ENCODE measurements at regions not wholly inside any gene's neighbourhood (a gene's known extent, or its start where the extent isn't known, plus 50 kb on each side); places are given as distances from the start of the nearest gene placed in this dataset.

DNA sequence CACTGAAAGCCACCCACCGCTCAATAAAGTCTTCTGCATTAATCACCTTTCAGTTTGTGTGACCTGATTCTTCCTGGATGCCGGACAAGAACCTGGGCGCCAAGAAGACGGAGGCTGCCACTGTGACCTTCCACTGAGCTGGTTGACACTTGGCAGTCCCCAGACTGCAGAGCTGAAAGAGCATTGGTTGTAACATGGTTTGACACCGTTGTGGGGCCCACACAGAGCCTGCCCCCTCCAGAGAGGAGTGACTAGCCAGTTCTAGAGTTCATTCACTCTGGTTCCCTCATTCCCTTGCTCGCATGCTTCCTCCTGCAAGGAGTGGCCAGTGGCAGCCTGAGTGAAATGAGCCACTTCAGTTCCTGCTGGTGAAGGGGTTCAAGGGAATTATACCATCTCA lies 86.2 kb upstream of the ANXA1 start:
- DNase-seq: no peak
- no peak overlapping the region for H3K4me3 Mint-ChIP-seq (ENCODE audit: unreplicated experiment)
- Histone ChIP-seq H3K36me3 (ENCODE audit: control insufficient read depth, insufficient read depth, low read length) (no peaks in the 10 kb centered on the region), H3K4me3 (ENCODE audit: low read depth, low read length) (no peak overlapping the region), H3K27me3 (replicated peaks; ENCODE audit: control insufficient read depth, insufficient read depth, low read length) (no peaks in the 10 kb centered on the region), H3K9me3 (no peaks in the 10 kb centered on the region), H3K4me1 (no peaks in the 10 kb centered on the region)
- no peak overlapping the region for H3K27ac Mint-ChIP-seq (ENCODE audit: unreplicated experiment)
- H3K9me3 Mint-ChIP-seq (ENCODE audit: unreplicated experiment): no peaks in the 10 kb centered on the region
- TF ChIP-seq, protein P1, sequence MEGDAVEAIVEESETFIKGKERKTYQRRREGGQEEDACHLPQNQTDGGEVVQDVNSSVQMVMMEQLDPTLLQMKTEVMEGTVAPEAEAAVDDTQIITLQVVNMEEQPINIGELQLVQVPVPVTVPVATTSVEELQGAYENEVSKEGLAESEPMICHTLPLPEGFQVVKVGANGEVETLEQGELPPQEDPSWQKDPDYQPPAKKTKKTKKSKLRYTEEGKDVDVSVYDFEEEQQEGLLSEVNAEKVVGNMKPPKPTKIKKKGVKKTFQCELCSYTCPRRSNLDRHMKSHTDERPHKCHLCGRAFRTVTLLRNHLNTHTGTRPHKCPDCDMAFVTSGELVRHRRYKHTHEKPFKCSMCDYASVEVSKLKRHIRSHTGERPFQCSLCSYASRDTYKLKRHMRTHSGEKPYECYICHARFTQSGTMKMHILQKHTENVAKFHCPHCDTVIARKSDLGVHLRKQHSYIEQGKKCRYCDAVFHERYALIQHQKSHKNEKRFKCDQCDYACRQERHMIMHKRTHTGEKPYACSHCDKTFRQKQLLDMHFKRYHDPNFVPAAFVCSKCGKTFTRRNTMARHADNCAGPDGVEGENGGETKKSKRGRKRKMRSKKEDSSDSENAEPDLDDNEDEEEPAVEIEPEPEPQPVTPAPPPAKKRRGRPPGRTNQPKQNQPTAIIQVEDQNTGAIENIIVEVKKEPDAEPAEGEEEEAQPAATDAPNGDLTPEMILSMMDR (IDR thresholded peaks at IDR 0.05; ENCODE audit: insufficient read depth in 1 of 2, low read depth in 1 of 2, low read length in 1 of 2, severe bottlenecking in 1 of 2, unreplicated experiment in 1 of 2): no peak
- ChIA-PET CTCF (no interaction called here), POLR2A (no interaction called here)
- intact Hi-C loops (cut with micrococcal nuclease; ENCODE audit: unreplicated experiment): no loop called here
- no peaks in the 10 kb centered on the region for H3K27me3 Mint-ChIP-seq (ENCODE audit: insufficient read depth, unreplicated experiment)
- H3K4me1 Mint-ChIP-seq (ENCODE audit: low read depth, unreplicated experiment): no peaks in the 10 kb centered on the region
- no peaks in the 10 kb centered on the region for H3K36me3 Mint-ChIP-seq (ENCODE audit: insufficient read depth, unreplicated experiment)
- no TSS peak for BruUV-seq (replicated peaks)

DNA sequence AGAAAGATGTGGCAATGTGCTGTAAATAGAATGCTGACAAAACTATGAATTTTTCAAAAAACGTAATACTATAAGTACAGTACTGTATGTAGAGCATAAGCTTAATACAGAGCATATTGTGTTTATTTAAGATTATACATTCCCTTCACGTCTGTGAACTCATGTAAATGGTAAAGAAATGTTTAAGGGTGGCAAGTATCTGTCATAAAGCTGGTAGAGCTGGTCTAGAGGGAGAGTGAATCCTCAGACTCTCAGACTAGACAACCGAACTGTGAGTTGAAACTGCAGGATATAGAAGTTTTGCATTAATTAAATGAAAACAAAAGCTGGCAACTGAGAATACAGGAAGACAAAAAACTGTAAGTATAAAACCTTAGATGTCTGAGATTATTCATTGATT lies 87.3 kb upstream of the ANXA1 start:
- Mint-ChIP-seq H3K4me3 (ENCODE audit: unreplicated experiment) (no peak overlapping the region), H3K9me3 (ENCODE audit: unreplicated experiment) (no peaks in the 10 kb centered on the region), H3K36me3 (ENCODE audit: insufficient read depth, unreplicated experiment) (no peaks in the 10 kb centered on the region), H3K27ac (ENCODE audit: unreplicated experiment) (no peak overlapping the region), H3K4me1 (ENCODE audit: low read depth, unreplicated experiment) (no peaks in the 10 kb centered on the region), H3K27me3 (ENCODE audit: insufficient read depth, unreplicated experiment) (no peaks in the 10 kb centered on the region)
- Histone ChIP-seq H3K4me3 (ENCODE audit: low read depth, low read length) (no peak overlapping the region), H3K9me3 (no peaks in the 10 kb centered on the region), H3K36me3 (ENCODE audit: control insufficient read depth, insufficient read depth, low read length) (no peaks in the 10 kb centered on the region), H3K27me3 (replicated peaks; ENCODE audit: control insufficient read depth, insufficient read depth, low read length) (no peaks in the 10 kb centered on the region), H3K4me1 (no peaks in the 10 kb centered on the region)
- ChIA-PET CTCF (no interaction called here), POLR2A (no interaction called here)
- TF ChIP-seq, protein P1 (IDR thresholded peaks at IDR 0.05; ENCODE audit: insufficient read depth in 1 of 2, low read depth in 1 of 2, low read length in 1 of 2, severe bottlenecking in 1 of 2, unreplicated experiment in 1 of 2): no peak
- BruUV-seq (replicated peaks): no TSS peak
- intact Hi-C loops (cut with micrococcal nuclease; ENCODE audit: unreplicated experiment): no loop called here
- DNase-seq: no peak

DNA sequence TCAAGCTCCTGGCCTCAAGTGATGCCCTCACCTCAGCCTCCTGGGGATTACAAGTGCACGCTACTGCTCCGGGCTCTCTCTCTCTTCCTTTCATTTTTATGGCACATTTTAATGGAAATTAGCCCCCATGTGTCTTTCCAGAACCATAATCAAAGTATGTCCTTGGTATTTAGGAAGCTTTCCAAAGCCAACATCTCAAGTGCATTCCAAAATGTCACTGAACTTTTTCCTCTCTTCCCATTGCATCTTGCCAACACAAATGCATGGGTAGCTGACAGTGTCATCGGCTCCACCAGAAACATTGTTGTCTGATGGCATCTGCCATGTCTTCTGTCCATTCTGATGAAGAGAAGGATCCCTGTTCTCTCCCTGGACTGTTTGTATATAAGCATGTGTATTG lies 90.5 kb upstream of the ANXA1 start:
- H3K4me3 Mint-ChIP-seq (ENCODE audit: unreplicated experiment): no peak overlapping the region
- no peaks in the 10 kb centered on the region for H3K27me3 Mint-ChIP-seq (ENCODE audit: insufficient read depth, unreplicated experiment)
- Histone ChIP-seq H3K4me1 (no peaks in the 10 kb centered on the region), H3K27me3 (replicated peaks; ENCODE audit: control insufficient read depth, insufficient read depth, low read length) (no peaks in the 10 kb centered on the region), H3K4me3 (ENCODE audit: low read depth, low read length) (no peak overlapping the region), H3K9me3 (no peaks in the 10 kb centered on the region), H3K36me3 (ENCODE audit: control insufficient read depth, insufficient read depth, low read length) (no peaks in the 10 kb centered on the region)
- no peak overlapping the region for H3K27ac Mint-ChIP-seq (ENCODE audit: unreplicated experiment)
- H3K9me3 Mint-ChIP-seq (ENCODE audit: unreplicated experiment): no peaks in the 10 kb centered on the region
- ChIA-PET CTCF (no interaction called here), POLR2A (no interaction called here)
- intact Hi-C loops (cut with micrococcal nuclease; ENCODE audit: unreplicated experiment): no loop called here
- no TSS peak for BruUV-seq (replicated peaks)
- H3K4me1 Mint-ChIP-seq (ENCODE audit: low read depth, unreplicated experiment): no peaks in the 10 kb centered on the region
- H3K36me3 Mint-ChIP-seq (ENCODE audit: insufficient read depth, unreplicated experiment): no peaks in the 10 kb centered on the region
- no peak for DNase-seq
- TF ChIP-seq, protein P1 (IDR thresholded peaks at IDR 0.05; ENCODE audit: insufficient read depth in 1 of 2, low read depth in 1 of 2, low read length in 1 of 2, severe bottlenecking in 1 of 2, unreplicated experiment in 1 of 2): no peak

All from Caco-2 (cell line).